GM12891 (cell line): ENCODE measurements at regions not wholly inside any gene's neighbourhood (a gene's known extent, or its start where the extent isn't known, plus 50 kb on each side); places are given as distances from the start of the nearest gene placed in this dataset.

Experiments used
- POLR2A ChIP-seq: IDR thresholded peaks from 2 replicates; pipeline ENCODE4 v1.6.1; 2011; ENCODE audit warnings: low read depth, low read length, control low read depth
- POLR2AphosphoS5 ChIP-seq: IDR thresholded peaks from 2 replicates; pipeline ENCODE4 v1.6.1; 2011; ENCODE audit warnings: low read depth, low read length, control low read depth

DNA sequence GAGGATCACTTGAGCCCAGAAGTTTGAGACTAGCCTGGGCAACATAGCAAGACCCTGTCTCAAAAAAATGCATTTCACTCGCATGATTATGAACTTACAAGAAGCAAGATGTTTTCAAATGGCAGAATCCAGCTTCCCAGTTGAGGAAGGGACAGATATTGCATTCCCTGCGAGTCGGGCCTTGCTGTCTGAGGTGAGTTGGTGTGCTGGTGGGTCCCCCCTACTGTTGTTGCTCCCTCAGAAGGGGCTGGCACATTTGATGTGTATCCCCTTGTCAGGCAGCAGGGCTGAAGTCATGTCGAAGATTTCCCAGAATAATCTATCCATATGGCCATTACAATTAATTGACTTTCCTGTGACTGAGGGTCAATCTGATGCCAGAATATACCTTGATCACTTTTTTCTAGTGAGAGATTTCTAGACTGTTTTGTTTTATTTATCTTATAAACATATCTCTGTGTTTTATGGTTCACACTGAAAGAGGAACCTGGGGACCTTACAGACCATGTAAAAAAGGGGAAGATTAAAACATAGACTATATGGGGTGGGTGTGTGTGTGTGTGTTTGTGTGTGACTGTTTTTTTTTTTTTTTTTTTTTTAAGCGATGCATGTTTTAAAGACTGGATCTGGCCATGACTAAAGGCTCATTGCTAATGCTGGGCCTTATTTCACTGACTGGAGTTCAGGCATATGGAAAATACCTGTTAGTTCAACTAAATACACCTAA lies 112.1 kb upstream of the MRPS22 start:
- TF ChIP-seq POLR2AphosphoS5 (no peak), POLR2A (no peak)
